GM12872 (cell line): ENCODE measurements at regions not wholly inside any gene's neighbourhood (a gene's known extent, or its start where the extent isn't known, plus 50 kb on each side); places are given as distances from the start of the nearest gene placed in this dataset.

Source experiments
- TF ChIP-seq, protein P1 (sequence below): IDR thresholded peaks from 3 replicates; pipeline ENCODE4 v1.5.1; 2011; ENCODE audit warnings: low read depth, mild to moderate bottlenecking, low read length, moderate library complexity; ENCODE audit not compliant: insufficient read depth

DNA sequence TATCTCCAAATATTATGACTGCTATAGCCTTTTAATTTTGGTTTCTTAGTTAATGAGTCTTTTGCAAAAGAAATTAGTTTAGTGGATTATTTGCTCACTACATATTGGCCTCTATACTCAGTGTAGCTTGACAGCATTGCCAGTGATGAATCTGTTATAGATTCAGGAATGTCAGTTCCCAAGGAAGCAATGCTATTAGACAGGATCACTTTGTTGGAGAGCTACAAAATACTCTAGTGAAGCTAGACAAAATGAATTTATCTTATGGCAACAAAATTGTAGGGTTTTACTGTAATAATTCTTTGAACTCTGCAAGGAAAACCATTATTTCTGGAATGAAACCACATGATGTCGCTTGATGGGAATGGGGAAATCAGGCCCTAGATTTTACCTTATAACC lies 543.3 kb downstream of the SQOR start:
- TF ChIP-seq, protein P1, sequence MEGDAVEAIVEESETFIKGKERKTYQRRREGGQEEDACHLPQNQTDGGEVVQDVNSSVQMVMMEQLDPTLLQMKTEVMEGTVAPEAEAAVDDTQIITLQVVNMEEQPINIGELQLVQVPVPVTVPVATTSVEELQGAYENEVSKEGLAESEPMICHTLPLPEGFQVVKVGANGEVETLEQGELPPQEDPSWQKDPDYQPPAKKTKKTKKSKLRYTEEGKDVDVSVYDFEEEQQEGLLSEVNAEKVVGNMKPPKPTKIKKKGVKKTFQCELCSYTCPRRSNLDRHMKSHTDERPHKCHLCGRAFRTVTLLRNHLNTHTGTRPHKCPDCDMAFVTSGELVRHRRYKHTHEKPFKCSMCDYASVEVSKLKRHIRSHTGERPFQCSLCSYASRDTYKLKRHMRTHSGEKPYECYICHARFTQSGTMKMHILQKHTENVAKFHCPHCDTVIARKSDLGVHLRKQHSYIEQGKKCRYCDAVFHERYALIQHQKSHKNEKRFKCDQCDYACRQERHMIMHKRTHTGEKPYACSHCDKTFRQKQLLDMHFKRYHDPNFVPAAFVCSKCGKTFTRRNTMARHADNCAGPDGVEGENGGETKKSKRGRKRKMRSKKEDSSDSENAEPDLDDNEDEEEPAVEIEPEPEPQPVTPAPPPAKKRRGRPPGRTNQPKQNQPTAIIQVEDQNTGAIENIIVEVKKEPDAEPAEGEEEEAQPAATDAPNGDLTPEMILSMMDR, result no peak

DNA sequence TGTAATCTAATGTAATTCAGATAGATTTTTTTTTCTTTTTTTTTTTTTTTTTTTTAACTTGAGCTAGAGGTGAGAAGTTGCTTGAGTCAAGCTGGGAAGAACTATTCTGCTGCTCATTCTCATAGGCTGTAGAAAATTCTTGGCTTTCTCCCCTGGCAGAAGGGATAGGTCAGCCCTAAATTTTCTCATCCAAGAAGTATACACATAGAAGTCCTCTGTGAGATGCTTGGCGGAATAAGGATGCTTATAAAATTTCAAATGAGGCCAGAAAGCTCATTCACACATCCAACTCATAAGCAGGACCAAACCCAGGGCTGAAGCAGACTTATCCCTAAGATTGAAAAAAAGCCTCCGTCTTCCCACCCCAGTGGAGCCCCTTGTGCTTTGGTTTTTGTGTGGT lies 572.5 kb downstream of the SQOR start:
- TF ChIP-seq, protein P1, result no peak

DNA sequence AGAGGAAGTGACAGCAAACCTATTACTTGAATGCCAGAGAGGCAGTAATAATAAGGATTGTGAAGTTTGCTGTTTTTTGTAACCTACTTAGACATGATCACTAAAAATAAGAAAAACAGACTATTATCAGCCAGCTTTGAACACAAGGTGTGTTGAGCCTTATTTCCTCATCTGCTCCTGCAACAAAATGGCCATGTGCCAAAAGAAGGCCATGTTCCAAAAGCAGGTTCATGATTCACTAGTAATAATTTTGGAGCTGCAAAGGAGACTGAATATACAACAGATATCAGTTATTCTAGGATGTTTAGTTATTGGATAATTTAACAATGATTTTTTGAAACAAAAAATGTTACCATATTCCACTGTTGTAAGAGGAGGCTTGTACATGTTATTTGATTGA lies 578.7 kb downstream of the SQOR start:
- TF ChIP-seq, protein P1, result no peak

DNA sequence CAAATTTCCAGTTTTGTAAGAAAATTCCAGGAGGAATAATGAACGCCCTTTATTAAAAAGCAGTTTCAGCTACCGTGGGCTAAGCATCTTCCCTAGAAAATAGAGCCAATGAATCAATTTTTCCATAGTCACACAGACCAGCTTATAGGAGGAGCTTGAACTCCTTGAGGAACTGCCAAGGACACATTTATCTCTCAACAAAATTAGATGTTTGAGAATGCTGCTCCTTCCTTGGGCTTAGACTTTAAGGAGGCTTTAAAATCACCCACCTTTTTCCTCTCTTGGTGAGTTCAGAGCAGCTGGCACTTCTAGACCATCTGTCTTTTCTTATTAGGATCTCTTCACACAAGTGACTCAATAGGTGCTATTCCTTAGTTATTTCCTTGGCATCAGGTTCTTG lies 588.0 kb downstream of the SQOR start:
- TF ChIP-seq, protein P1, result no peak

DNA sequence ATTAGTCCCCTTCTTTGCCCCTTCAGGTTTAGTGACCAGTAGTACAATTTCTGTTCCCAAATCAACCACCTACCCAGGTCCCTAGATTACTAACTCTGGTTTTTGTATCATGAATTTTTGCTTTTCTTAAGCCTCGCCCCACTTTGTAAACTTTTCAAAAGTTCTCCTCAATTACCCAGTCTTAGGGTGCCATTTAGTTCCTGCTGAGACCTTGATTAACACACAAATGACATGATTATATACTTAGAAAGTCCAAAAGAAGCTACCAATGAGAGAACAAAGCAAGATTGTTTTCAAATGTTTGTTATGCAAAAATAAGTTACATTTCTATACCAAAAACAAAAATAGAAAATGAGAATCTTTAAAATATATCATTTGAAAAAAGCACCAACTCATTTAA lies 594.4 kb downstream of the SQOR start:
- TF ChIP-seq, protein P1, result no peak

DNA sequence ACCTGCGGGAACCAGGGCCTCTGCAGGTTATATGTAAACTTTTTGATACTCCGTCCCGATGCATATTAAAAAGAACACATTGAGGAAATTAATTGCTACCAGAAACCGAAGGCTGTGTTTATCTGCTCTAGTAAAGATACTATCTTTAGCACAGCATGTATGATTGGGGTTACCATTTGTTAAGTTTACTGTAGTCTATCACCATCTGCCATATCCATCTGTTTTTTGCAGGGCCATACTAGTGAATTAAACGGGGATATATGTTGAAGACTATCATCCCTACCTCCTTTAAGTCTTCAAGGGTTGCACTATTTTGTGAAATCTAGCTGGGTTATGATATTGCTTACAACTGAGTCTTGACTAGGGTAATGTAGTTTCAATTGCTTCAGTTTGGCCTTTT lies 597.0 kb downstream of the SQOR start:
- TF ChIP-seq, protein P1, result no peak

DNA sequence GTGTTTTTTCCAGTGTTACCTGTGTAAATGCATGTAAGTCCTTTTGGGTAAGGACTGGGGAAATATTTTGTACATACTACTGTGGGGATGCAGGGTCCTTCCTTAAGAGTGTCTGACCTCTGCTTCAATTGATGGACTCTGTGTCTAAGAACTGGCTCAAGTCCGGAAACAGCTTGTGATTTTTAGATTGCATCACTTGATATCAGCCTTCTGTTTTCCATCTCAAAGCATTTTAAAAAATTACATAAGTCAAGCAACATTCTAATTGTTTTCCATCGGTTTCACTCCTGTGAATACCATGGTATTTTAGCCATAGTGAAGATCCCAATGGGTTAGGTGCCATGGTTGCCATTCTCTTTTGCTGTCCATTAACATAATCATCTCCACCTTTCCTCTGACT lies 597.6 kb downstream of the SQOR start:
- TF ChIP-seq, protein P1, result no peak

DNA sequence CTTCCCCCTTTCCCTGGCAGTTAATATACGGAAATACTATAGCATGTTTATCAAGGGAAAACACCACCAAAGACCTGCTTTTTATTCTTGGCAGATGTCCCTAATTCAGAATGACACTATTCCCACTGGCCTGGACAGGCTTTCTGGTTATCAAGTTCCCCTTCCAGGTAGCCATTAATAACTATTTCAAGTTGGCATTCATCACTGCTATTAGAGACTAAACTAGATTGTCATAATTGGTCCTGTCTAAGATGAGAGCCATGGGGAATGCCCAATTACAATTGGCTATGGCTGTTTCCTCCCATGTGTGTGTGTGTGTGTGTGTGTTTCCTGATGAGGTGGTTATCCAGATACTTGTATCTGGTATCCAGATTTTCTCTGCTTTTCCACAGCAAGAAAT lies 608.1 kb downstream of the SQOR start:
- TF ChIP-seq, protein P1, result no peak
